RWPE2 (cell line): ENCODE measurements at regions not wholly inside any gene's neighbourhood (a gene's known extent, or its start where the extent isn't known, plus 50 kb on each side); places are given as distances from the start of the nearest gene placed in this dataset.
A peak's percentile ranks its signal among the peaks of the same experiment; 100 is the strongest.

Experiments
- ATAC-seq: fragments of 200-7000 bp; cut with Tn5 transposase; 3 replicates; pipeline ENCODE4 v1.9.1; 2021; ENCODE audit warnings: low read depth
- DNase-seq: peaks from one replicate; pipeline ENCODE4 v3.0.0-alpha.2; 2020; ENCODE audit warnings: low spot score
- H3K27ac ChIP-seq: fragments of 450-650 bp; 2 replicates; pipeline ENCODE4 v1.5.1; 2017; ENCODE audit warnings: mild to moderate bottlenecking; ENCODE audit not compliant: poor library complexity, severe bottlenecking
- H3K27me3 ChIP-seq: fragments of 250-450 bp; sonication (Bioruptor Pico); 2 replicates; pipeline ENCODE4 v1.5.1; 2021; ENCODE audit warnings: mild to moderate bottlenecking, moderate library complexity; ENCODE audit not compliant: insufficient read depth, poor library complexity, severe bottlenecking
- H3K36me3 ChIP-seq: fragments of 250-450 bp; sonication (Bioruptor Pico); 2 replicates; pipeline ENCODE4 v1.5.1; 2020; ENCODE audit warnings: low read depth, mild to moderate bottlenecking, moderate library complexity
- H3K4me1 ChIP-seq: fragments of 250-450 bp; sonication (Bioruptor Pico); 2 replicates; pipeline ENCODE4 v1.5.1; 2021; ENCODE audit warnings: mild to moderate bottlenecking, moderate library complexity; ENCODE audit not compliant: insufficient read depth, poor library complexity, severe bottlenecking
- H3K4me3 ChIP-seq: fragments of 250-450 bp; sonication (Bioruptor Pico); 2 replicates; pipeline ENCODE4 v1.5.1; 2021; ENCODE audit warnings: mild to moderate bottlenecking, moderate library complexity; ENCODE audit not compliant: severe bottlenecking
- H3K9me3 ChIP-seq: fragments of 250-450 bp; sonication (Bioruptor Pico); 2 replicates; pipeline ENCODE4 v1.5.1; 2021; ENCODE audit warnings: mild to moderate bottlenecking, moderate library complexity; ENCODE audit not compliant: severe bottlenecking
- CTCF ChIP-seq: fragments of 450-650 bp; IDR thresholded peaks from one replicate; pipeline ENCODE4 v1.5.1; 2017; ENCODE audit warnings: mild to moderate bottlenecking, moderate library complexity; ENCODE audit not compliant: poor library complexity, severe bottlenecking

DNA sequence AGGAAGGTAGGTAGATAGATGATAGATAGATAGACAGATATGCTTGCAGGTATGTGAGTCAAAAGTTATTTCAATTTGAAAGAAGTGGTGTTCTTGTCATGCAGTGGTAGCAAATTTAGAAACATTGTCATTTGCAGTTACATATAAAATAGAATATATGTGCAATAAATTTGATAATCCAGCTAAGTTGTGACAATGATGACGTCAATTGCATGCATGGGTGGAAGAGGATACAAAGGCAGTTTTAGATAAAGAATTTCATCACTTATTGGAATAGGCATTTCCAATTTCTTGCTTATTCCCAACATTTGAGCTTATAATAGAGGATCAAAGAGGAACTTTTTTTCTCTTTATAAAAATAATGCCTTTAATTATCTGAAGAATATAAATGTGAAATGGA is 99.2 kb upstream of the KCNJ16 start:
- Histone ChIP-seq H3K9me3 (peaks cover 5% of the 10 kb centered on the region), H3K27me3 (no peaks in the 10 kb centered on the region), H3K4me3 (no peak overlapping the region), H3K27ac (no peak overlapping the region), H3K36me3 (no peaks in the 10 kb centered on the region), H3K4me1 (no peaks in the 10 kb centered on the region)
- no peak for TF ChIP-seq CTCF
- no peak for ATAC-seq
- no peak for DNase-seq

GRCh38 chr17:69978056-69978646 is 96.9 kb upstream of the KCNJ16 start:
- Histone ChIP-seq H3K27me3 (no peaks in the 10 kb centered on the region), H3K27ac (no peak overlapping the region), H3K9me3 (peaks cover 5% of the 10 kb centered on the region), H3K4me1 (no peaks in the 10 kb centered on the region), H3K36me3 (no peaks in the 10 kb centered on the region), H3K4me3 (no peak overlapping the region)
- TF ChIP-seq CTCF: no peak
- no peak for ATAC-seq
- DNase-seq: no peak

- H3K27me3 ChIP-seq: no peaks in the 10 kb centered on the region
- DNase-seq (no peak), ATAC-seq (no peak)
- H3K27ac ChIP-seq: no peak overlapping the region
- no peak for TF ChIP-seq CTCF
- no peaks in the 10 kb centered on the region for H3K36me3 ChIP-seq
- no peaks in the 10 kb centered on the region for H3K9me3 ChIP-seq
- no peak overlapping the region for H3K4me3 ChIP-seq
- no peaks in the 10 kb centered on the region for H3K4me1 ChIP-seq
Measured at GRCh38 chr17:69981441-69981840, 93.6 kb upstream of the KCNJ16 start.

GRCh38 chr17:69995476-69995875 is 79.5 kb upstream of the KCNJ16 start:
- TF ChIP-seq CTCF: no peak
- Histone ChIP-seq H3K27me3 (no peaks in the 10 kb centered on the region), H3K36me3 (no peaks in the 10 kb centered on the region), H3K4me1 (no peaks in the 10 kb centered on the region), H3K4me3 (no peak overlapping the region), H3K27ac (no peak overlapping the region), H3K9me3 (no peaks in the 10 kb centered on the region)
- no peak for ATAC-seq
- no peak for DNase-seq

DNA sequence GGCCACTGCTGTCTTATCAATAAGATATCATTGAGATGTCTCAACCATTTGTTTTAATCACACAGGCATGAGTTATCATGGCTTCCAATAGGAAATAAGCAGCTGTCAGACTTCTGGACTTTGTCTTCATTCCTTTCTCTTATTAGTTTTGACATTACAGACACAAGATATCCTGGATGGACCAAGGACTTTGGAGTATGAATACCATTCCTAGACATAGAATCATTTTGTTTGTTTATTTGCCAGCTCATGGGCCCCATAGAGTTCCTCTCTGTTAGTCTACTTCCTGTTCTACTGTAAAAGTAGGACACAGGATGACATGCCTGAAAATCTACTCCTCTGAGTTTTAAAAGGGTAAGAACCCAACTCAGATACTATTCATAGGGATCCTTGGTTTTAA is 77.7 kb upstream of the KCNJ16 start:
- DNase-seq (no peak), ATAC-seq (peak; percentile 68; the same call in 2 of the 3 replicates)
- no peaks in the 10 kb centered on the region for H3K27me3 ChIP-seq
- no peaks in the 10 kb centered on the region for H3K36me3 ChIP-seq
- no peak overlapping the region for H3K4me3 ChIP-seq
- H3K4me1 ChIP-seq: no peaks in the 10 kb centered on the region
- peak overlapping the region; percentile 27 for H3K27ac ChIP-seq
- no peaks in the 10 kb centered on the region for H3K9me3 ChIP-seq
- no peak for TF ChIP-seq CTCF
